ENCODE measurements at regions not wholly inside any gene's neighbourhood (a gene's known extent, or its start where the extent isn't known, plus 50 kb on each side); places are given as distances from the start of the nearest gene placed in this dataset.

GRCh38 chr14:53444677-53445312, 291.7 kb upstream of the DDHD1 start:
- TF ChIP-seq POLR2AphosphoS5 (IDR thresholded peaks at IDR 0.05) (no peak), CTCF (IDR thresholded peaks at IDR 0.05) (no peak), POLR2A (IDR thresholded peaks at IDR 0.05) (no peak)
